ENCODE measurements at regions not wholly inside any gene's neighbourhood (a gene's known extent, or its start where the extent isn't known, plus 50 kb on each side); places are given as distances from the start of the nearest gene placed in this dataset.
"Not testable (repeated sequence)": the region's sequence is repeated elsewhere in the genome, so short reads cannot be mapped to it uniquely, and the experiment has no call there.

DNA sequence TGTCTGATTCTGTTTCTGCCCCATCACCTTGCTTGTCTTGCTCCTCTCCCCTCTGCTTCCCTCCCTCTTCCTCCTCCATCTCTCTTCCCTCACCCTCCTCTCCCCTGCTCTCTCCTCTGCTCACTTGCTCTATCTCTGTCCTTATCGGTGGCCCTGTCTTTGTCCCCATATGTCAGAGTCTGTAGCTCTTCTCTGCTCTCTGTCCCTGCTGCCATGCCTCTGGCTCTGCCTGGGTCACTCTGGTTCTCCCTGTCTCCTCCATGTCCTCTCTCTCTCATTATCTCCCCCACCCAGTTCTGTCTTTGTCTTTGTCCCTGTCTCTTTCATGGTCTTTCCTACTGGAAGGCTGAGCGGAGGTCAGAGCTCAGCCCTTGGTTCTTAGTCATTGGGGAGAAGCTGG lies 169.1 kb upstream of the NLRP1 start:
- DNase-seq, result no peak

- no peak for DNase-seq
Observed at GRCh38 chr17:5757314-5757907, 173.1 kb upstream of the NLRP1 start.

DNA sequence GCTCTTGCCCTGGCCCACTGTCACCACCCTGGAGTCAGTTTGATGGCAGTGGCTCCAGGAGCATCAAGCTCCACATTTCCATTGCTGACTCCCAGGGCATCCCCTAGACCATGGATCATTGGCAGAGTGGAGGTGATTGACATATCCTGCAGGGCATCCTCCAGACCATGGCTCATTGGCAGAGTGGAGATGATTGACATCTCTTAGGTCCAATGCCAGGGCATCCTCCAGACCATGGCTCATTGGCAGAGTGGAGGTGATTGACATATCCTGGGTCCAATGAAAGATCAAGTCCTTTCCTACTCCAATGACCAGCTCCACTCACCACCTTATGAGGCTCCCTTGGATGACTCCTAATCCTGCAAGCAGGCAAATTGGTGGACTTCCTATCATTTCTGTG lies 174.3 kb upstream of the NLRP1 start:
- DNase-seq, result no peak

- no peak for DNase-seq
Observed at GRCh38 chr17:5759501-5759925, 175.2 kb upstream of the NLRP1 start.

GRCh38 chr17:5762191-5762590 lies 177.9 kb upstream of the NLRP1 start:
- no peak for DNase-seq

DNA sequence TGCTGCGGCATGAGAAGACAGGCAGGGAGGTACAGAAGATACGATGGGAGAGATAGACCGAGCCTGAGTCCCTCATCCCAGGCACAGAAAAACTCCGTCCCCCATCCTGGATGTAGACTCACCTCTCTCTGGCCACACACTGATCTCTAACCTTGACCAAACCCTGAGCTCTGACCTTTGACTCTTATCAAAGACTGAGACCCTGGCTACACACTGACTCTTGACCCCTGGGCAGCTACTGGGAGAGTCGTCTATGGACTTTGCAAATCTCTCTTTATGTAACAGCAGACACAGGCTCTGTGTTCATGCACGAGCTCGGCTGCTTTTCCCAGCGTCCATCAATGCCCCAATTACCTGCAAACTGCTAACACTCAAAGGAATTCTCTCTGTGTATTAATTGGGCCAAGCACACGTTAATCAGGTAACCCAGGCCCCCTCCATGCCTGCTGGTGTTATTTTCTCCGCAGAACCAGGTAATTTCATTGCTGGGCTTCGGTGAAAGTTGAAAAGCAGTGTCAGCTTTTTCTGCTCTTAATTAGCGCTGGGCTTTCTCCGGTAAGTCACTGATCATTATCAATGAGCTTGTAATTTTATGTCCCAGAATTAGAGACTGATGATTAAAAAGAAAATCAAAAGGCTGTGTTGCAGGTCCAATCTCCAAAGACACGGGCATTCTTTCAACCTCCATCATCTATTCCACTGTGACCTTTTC lies 179.4 kb upstream of the NLRP1 start:
- DNase-seq, result no peak

DNA sequence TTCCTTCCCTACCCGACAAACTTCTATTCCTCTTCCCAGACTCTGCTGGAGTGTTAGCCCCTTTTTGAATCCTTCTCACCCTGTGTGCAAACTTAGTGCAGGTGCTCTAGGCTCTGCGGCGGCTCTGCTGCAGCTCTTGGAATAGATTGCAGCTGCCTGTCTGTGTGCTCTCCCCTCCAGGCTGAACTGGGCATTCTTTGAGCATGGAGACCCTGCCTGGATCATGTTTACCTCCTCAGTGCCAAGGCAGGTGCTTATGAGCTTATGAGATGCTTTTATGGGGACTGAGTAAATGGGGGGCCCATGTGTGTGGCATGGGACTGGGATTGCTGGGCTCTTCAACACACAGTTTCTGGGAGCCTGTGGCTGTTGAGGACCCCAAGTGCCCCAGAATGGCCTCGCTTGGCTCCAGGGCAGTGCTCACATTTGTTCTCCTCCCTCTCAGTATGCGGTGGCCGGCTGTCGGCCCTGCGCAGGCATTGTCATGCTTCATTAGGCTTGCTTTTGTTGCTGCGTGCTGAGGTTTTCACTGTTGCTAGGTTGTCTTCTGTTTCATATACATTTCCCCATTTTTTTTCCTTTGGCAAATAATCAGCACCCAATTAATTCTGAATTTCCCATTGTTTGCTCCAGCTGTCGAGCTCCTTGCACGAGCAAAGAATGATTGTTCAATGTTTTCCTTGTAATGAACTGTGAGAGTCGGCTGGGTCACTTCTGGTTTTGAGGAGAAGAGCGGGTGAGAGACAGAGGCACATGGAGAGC lies 185.5 kb upstream of the NLRP1 start:
- no peak for DNase-seq

DNA sequence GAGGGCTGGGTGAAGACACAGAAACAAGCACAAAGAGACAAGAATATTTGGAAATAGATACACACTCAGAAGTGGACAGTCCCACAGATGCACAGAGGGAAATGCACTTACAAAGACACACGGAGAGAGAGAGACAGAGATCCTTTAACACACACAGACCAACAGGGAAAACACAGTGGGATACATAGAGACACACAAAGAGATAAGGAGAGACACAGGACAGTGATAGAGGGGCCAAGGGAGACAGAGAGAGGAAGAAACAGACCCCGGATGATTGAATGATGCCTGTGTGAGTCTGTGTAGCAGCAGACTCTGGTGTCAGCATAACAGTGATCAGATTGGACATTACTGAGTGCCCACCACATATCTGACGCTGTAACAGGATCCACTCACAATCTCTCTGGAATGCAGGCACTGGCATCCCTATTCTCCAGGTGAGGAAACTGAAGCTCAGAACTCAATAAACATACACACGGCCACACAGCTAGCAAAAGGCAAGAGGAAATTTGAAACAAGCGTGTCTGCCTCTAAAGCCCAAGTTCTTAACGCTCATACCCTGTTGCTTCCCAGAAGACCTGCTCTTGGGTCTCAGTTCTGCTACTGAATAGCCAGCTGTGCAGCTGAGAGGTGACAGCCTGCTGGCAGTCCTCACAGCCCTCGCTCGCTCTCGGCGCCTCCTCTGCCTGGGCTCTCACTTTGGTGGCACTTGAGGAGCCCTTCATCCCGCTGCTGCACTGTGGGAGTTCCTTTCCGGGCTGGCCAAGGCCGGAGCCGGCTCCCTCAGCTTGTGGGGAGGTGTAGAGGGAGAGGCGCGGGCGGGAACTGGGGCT lies 186.3 kb upstream of the NLRP1 start:
- DNase-seq, result no peak

DNA sequence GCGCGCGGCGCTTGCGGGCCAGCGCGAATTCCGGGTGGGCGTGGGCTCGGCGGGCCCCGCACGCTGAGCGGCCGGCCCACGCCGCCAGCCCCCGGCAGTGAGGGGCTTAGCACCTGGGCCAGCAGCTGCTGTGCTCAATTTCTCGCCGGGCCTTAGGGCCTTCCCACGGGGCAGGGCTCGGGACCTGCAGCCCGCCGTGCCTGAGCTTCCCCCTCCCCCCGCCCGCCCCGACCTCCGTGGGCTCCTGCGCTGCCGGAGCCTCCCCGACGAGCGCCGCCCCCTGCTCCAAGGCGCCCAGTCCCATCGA lies 186.9 kb upstream of the NLRP1 start:
- not testable (repeated sequence) for DNase-seq

- DNase-seq, result not testable (repeated sequence)
Observed at GRCh38 chr17:5772017-5772416, 187.7 kb upstream of the NLRP1 start.

- DNase-seq, result no peak
Observed at GRCh38 chr17:5772720-5773119, 188.4 kb upstream of the NLRP1 start.

DNA sequence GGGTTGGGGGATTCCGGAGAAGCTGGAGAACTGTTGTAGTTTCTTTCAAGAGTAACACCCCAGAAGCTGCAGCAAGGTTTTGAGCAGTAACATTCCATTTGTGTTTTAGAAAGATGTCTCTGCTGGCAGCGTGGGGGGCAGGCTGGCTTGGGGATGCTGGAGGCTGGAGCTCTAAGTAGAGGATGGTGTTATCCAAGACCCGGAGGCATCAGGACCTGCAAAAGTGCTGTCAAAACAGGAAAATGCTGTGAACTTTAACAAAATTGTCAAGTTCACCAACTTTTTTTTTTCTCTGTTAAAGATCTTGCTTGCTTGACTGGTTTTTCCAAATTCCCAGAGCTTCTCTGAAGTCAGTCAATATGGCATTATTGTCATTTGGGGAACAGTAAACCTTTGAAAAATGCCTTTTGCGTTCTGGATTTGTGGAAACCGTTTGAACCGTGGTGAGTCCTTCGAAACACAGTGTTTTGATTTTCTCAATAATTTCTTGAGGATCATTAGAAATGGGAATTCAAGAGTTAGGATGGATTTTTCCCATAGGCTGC lies 189.6 kb upstream of the NLRP1 start:
- no peak for DNase-seq

DNA sequence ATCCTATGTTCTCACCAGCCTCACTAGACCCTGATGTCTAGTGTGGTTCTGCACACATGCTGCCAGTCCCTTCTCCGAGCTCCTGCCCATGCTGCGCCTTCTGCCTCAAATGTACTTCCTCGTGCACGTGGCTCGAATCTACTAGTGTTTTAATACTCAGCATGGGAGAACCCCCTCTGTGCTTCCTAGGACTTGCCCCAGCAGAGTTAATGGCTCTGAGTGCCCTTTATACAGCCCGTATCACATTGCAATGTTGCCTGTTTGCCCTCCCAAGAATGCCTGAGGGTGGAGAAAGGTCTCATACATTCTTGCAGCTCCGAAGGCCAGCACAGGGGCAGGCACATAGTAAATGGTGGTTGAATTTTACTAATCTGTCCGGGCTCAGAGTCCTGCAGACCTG lies 190.8 kb upstream of the NLRP1 start:
- no peak for DNase-seq

- no peak for DNase-seq
Observed at GRCh38 chr17:5780476-5780875, 196.2 kb upstream of the NLRP1 start.

DNA sequence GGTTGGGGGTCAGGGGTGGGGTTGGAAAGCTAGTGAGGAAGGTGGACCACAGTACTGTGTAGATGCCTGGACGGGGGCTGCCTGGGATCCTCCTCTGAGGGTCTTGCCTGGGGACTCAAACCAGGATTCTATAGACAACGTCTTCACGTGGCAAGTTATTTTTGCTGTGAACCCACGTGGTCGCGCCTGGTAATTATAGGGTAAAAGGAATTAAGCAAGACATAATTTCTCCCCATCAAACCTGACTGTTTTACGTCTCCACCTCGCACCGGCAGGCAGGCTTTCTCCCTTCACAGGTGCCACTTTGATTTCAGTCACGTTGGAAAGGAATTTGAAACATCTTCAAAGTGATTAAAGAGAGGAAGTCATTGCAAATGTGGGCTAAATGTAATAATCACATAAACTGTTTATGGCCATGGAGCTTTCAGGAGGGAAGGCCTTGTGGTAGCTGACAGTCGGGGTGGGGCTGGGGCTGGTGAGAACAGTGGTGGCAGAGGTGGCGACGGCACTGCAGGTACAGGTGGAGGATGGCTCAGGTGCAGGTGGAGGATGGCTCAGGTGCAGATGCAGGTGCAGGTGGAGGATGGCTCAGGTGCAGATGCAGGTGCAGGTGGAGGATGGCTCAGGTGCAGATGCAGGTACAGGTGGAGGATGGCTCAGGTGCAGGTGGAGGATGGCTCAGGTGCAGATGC lies 197.1 kb upstream of the NLRP1 start:
- no peak for DNase-seq

DNA sequence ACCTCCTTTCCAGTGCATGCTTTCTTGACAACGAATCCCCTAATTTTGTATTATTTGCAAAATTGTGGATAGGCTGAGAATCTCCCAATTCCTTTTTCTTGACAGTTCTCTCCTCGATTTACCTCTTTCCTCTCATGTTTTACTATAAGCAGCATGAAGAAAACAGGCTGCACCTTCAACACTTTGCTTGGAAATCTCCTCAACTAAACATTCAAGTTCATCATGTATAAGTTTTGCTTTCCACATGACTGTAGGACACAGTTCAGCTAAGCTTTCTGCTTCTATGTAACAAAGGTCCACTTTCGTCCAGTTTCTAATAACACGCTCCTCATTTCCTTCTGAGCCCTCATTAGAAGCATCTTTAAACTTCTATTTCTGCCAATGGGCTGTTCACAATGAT lies 199.0 kb upstream of the NLRP1 start:
- no peak for DNase-seq

- DNase-seq, result no peak
Observed at GRCh38 chr17:5783851-5784250, 199.5 kb upstream of the NLRP1 start.

- no peak for DNase-seq
Observed at GRCh38 chr17:5784791-5785190, 200.5 kb upstream of the NLRP1 start.

- no peak for DNase-seq
Observed at GRCh38 chr17:5785338-5785737, 201.0 kb upstream of the NLRP1 start.

- DNase-seq, result no peak
Observed at GRCh38 chr17:5785867-5786509, 201.7 kb upstream of the NLRP1 start.

DNA sequence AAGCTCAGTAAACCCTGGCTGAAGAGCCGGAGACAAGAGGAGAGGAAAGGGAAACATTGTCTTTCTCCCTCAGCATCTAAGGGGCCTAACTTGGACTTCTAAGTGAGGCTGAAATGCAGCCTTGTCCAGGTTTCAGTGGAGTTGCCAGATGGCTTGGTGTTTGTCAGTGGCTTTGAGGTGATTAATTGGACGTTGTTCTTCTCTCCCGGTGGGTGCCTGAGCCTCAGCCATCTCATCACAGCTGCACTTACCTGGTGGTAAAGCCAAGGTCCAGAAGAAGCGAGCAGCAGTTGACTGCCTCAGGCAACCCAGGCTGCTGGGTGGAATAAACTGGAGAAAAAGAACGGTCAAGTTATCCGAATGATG lies 202.2 kb upstream of the NLRP1 start:
- DNase-seq, result no peak

DNA sequence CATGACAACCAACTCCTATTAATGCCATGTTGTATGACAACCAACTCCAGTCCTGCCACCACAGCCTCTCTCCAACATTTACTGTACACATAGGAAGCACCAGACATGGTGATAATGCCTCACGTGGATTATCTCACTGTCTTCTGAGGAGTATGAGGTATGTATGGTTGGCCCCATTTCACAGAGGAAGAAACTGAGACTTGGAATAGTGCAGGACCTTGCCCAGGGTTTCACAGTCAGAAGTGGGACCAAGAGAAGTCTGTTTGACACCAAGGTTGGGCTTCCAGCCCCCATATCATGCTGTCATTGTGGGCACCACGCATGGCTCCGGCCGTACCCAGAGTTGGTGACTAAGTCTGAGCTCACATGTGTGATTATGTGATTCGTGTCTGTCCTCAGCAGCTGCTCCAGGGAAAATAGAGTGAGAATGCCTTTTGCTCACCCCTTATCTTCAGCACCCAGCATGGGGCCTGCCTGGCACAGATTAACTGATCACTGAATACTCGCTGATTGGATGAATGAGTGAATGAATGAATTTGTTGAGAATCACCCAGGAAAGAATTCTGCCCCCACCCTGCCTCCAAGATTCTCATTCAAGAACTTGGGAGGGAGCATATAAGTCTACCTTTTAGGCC lies 204.1 kb upstream of the NLRP1 start:
- DNase-seq, result no peak

Measured in activated gamma-delta T cell treated with Interleukin-2 at 50 U/mL for 16 hours (primary cell).